KMS-11 (cell line): ENCODE measurements at regions not wholly inside any gene's neighbourhood (a gene's known extent, or its start where the extent isn't known, plus 50 kb on each side); places are given as distances from the start of the nearest gene placed in this dataset.

Experiments
- H2AFZ ChIP-seq: fragments of 200-600 bp; sonication (generic); 2 replicates; pipeline ENCODE4 v1.6.1; 2016; ENCODE audit warnings: antibody characterized with exemption, mixed run types, low read depth
- H3K27ac ChIP-seq: fragments of 200-600 bp; sonication (generic); 2 replicates; pipeline ENCODE4 v1.6.1; 2016; ENCODE audit warnings: mild to moderate bottlenecking, mixed run types
- H3K27me3 ChIP-seq: fragments of 200-600 bp; sonication (generic); 2 replicates; pipeline ENCODE4 v1.6.1; 2017; ENCODE audit warnings: mild to moderate bottlenecking, low read depth, mixed run types, moderate library complexity; ENCODE audit not compliant: insufficient read depth
- H3K36me3 ChIP-seq: fragments of 200-600 bp; sonication (generic); 2 replicates; pipeline ENCODE4 v1.6.1; 2017; ENCODE audit warnings: mild to moderate bottlenecking, mixed run types; ENCODE audit not compliant: insufficient read depth
- H3K4me1 ChIP-seq: fragments of 200-600 bp; sonication (generic); 2 replicates; pipeline ENCODE4 v1.6.1; 2016; ENCODE audit warnings: mild to moderate bottlenecking, low read depth, mixed run types; ENCODE audit not compliant: poor library complexity, severe bottlenecking
- H3K4me2 ChIP-seq: fragments of 200-600 bp; sonication (generic); 2 replicates; pipeline ENCODE4 v1.7.0; 2016; ENCODE audit warnings: mild to moderate bottlenecking, mixed run types
- H3K4me3 ChIP-seq: fragments of 200-600 bp; sonication (generic); IDR thresholded peaks from 2 replicates; pipeline ENCODE4 v1.6.1; 2017; ENCODE audit warnings: low read depth, low read length, mixed read lengths; ENCODE audit not compliant: insufficient read depth
- H3K79me2 ChIP-seq: fragments of 200-600 bp; sonication (generic); 2 replicates; pipeline ENCODE4 v1.6.1; 2016; ENCODE audit warnings: low read depth, mixed run types; ENCODE audit not compliant: insufficient read depth
- H3K9ac ChIP-seq: fragments of 200-600 bp; sonication (generic); 2 replicates; pipeline ENCODE4 v1.6.1; 2016; ENCODE audit warnings: mild to moderate bottlenecking, mixed run types
- H4K20me1 ChIP-seq: fragments of 200-600 bp; sonication (generic); 2 replicates; pipeline ENCODE4 v1.6.1; 2016; ENCODE audit warnings: mild to moderate bottlenecking, mixed run types; ENCODE audit not compliant: insufficient read depth
- CTCF ChIP-seq: fragments of 200-600 bp; sonication (generic); conservative IDR thresholded peaks from 2 replicates; pipeline ENCODE4 v1.6.1; 2017; ENCODE audit warnings: low read depth, mild to moderate bottlenecking, antibody characterized with exemption, low read length, moderate library complexity, mixed read lengths

- no peak overlapping the region for H3K9ac ChIP-seq
- no peak overlapping the region for H3K4me2 ChIP-seq
- no peak for TF ChIP-seq CTCF
- no peaks in the 10 kb centered on the region for H4K20me1 ChIP-seq
- no peaks in the 10 kb centered on the region for H3K27me3 ChIP-seq
- H2AFZ ChIP-seq, result no peak overlapping the region
- H3K27ac ChIP-seq, result no peak overlapping the region
- H3K4me1 ChIP-seq, result peaks cover 5% of the 10 kb centered on the region
- no peak overlapping the region for H3K4me3 ChIP-seq
- H3K79me2 ChIP-seq, result no peaks in the 10 kb centered on the region
- no peaks in the 10 kb centered on the region for H3K36me3 ChIP-seq
Measured at GRCh38 chr7:136259074-136259473, 281.9 kb upstream of the MTPN start.

- no peaks in the 10 kb centered on the region for H3K36me3 ChIP-seq
- no peaks in the 10 kb centered on the region for H4K20me1 ChIP-seq
- H3K27me3 ChIP-seq, result no peaks in the 10 kb centered on the region
- H3K9ac ChIP-seq, result no peak overlapping the region
- H3K4me1 ChIP-seq, result peaks cover 5% of the 10 kb centered on the region
- H3K4me2 ChIP-seq, result no peak overlapping the region
- H3K27ac ChIP-seq, result no peak overlapping the region
- TF ChIP-seq CTCF, result no peak
- no peak overlapping the region for H2AFZ ChIP-seq
- H3K79me2 ChIP-seq, result no peaks in the 10 kb centered on the region
- no peak overlapping the region for H3K4me3 ChIP-seq
Measured at GRCh38 chr7:136256491-136256890, 279.3 kb upstream of the MTPN start.

GRCh38 chr7:136254148-136254547 lies 277.0 kb upstream of the MTPN start:
- Histone ChIP-seq H3K4me3 (no peak overlapping the region), H3K36me3 (no peaks in the 10 kb centered on the region), H3K27me3 (no peaks in the 10 kb centered on the region), H3K4me1 (peaks cover 4% of the 10 kb centered on the region), H2AFZ (no peak overlapping the region), H3K27ac (no peak overlapping the region), H3K4me2 (no peak overlapping the region), H3K9ac (no peak overlapping the region), H3K79me2 (no peaks in the 10 kb centered on the region), H4K20me1 (no peaks in the 10 kb centered on the region)
- no peak for TF ChIP-seq CTCF

GRCh38 chr7:136251826-136252225 lies 274.7 kb upstream of the MTPN start:
- H3K4me3 ChIP-seq, result no peak overlapping the region
- H3K4me2 ChIP-seq, result no peak overlapping the region
- H3K4me1 ChIP-seq, result no peaks in the 10 kb centered on the region
- TF ChIP-seq CTCF, result no peak
- no peaks in the 10 kb centered on the region for H3K27me3 ChIP-seq
- H4K20me1 ChIP-seq, result no peaks in the 10 kb centered on the region
- no peak overlapping the region for H3K27ac ChIP-seq
- no peaks in the 10 kb centered on the region for H3K79me2 ChIP-seq
- H3K9ac ChIP-seq, result no peak overlapping the region
- H2AFZ ChIP-seq, result no peak overlapping the region
- H3K36me3 ChIP-seq, result no peaks in the 10 kb centered on the region

- Histone ChIP-seq H3K4me2 (no peak overlapping the region), H4K20me1 (no peaks in the 10 kb centered on the region), H3K27me3 (no peaks in the 10 kb centered on the region), H3K9ac (no peak overlapping the region), H3K27ac (no peak overlapping the region), H3K4me3 (no peak overlapping the region), H2AFZ (no peak overlapping the region), H3K79me2 (no peaks in the 10 kb centered on the region), H3K36me3 (no peaks in the 10 kb centered on the region), H3K4me1 (no peaks in the 10 kb centered on the region)
- no peak for TF ChIP-seq CTCF
Measured at GRCh38 chr7:136247211-136247610, 270.1 kb upstream of the MTPN start.
